ENCODE measurements at regions not wholly inside any gene's neighbourhood (a gene's known extent, or its start where the extent isn't known, plus 50 kb on each side); places are given as distances from the start of the nearest gene placed in this dataset.

DNA sequence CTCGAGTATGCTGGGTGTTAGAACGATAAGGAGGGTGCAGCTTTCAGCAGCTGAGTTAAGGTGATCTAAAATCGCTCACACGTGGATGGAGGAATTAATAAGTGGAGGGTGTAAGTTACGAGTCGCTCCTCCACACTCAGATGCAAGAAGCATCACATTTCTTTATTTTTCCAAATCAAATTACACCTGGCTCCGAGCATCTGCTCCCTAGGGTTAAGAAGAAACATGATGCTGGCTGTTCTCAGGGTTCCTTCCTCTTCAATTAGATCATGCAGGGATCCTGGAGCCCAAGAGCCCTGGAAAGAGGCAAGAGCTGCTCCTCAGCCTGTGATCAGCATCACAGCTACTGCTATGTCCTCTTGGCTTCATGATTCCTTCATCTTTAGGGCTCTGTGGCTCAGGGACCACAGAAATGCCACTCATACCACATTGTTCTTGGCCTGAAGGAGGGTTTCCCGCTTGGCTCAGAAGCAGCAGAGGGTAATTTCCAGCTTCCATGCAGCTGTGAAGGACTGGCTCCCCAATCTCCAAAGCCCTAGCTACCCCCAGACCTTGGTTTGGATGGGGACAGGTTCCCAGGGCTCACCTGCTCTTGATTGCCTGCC lies 235.9 kb upstream of the ZNF32 start:
- H3K27ac ChIP-seq (ENCODE audit: low read length), result no peak overlapping the region
- H3K4me3 ChIP-seq (ENCODE audit: low read length), result no peak overlapping the region
- H3K36me3 ChIP-seq (ENCODE audit: control insufficient read depth, insufficient read depth, low read length), result no peaks in the 10 kb centered on the region
- peaks cover 5% of the 10 kb centered on the region for H3K27me3 ChIP-seq (ENCODE audit: control insufficient read depth, insufficient read depth, low read length)
- H3K9me3 ChIP-seq (replicated peaks; ENCODE audit: control insufficient read depth, low read depth, low read length), result no peaks in the 10 kb centered on the region
- DNase-seq, result no peak
- WGBS (ENCODE audit: insufficient coverage), result 40% methylated on average over 3 of the region's 8 CpGs
- H3K4me1 ChIP-seq (ENCODE audit: control insufficient read depth, insufficient read depth, low read length), result peaks cover 4% of the 10 kb centered on the region

GRCh38 chr10:43882711-43883110 lies 234.0 kb upstream of the ZNF32 start:
- peak overlapping the region; percentile 15 for H3K27ac ChIP-seq (ENCODE audit: low read length)
- no peaks in the 10 kb centered on the region for H3K36me3 ChIP-seq (ENCODE audit: control insufficient read depth, insufficient read depth, low read length)
- WGBS (ENCODE audit: insufficient coverage), result 100% methylated on average over 1 of the region's 2 CpGs
- H3K9me3 ChIP-seq (replicated peaks; ENCODE audit: control insufficient read depth, low read depth, low read length), result no peaks in the 10 kb centered on the region
- H3K4me3 ChIP-seq (ENCODE audit: low read length), result no peak overlapping the region
- peak; percentile 55 for DNase-seq
- H3K27me3 ChIP-seq (ENCODE audit: control insufficient read depth, insufficient read depth, low read length), result peaks cover 5% of the 10 kb centered on the region
- peaks cover 11% of the 10 kb centered on the region for H3K4me1 ChIP-seq (ENCODE audit: control insufficient read depth, insufficient read depth, low read length)

- no peaks in the 10 kb centered on the region for H3K36me3 ChIP-seq (ENCODE audit: control insufficient read depth, insufficient read depth, low read length)
Observed at GRCh38 chr10:43881657-43882056, 233.0 kb upstream of the ZNF32 start.

GRCh38 chr10:43880160-43880559 lies 231.5 kb upstream of the ZNF32 start:
- Histone ChIP-seq H3K4me3 (ENCODE audit: low read length) (no peak overlapping the region), H3K4me1 (ENCODE audit: control insufficient read depth, insufficient read depth, low read length) (peaks cover 11% of the 10 kb centered on the region), H3K27ac (ENCODE audit: low read length) (no peak overlapping the region), H3K27me3 (ENCODE audit: control insufficient read depth, insufficient read depth, low read length) (peaks cover 3% of the 10 kb centered on the region), H3K36me3 (ENCODE audit: control insufficient read depth, insufficient read depth, low read length) (no peaks in the 10 kb centered on the region), H3K9me3 (replicated peaks; ENCODE audit: control insufficient read depth, low read depth, low read length) (no peaks in the 10 kb centered on the region)
- 35% methylated on average over 3 of the region's 8 CpGs for WGBS (ENCODE audit: insufficient coverage)
- DNase-seq, result no peak

More at GRCh38 chr10:43881657-43882056, 233.0 kb upstream of the ZNF32 start:
- H3K4me1 ChIP-seq (ENCODE audit: control insufficient read depth, insufficient read depth, low read length), result peaks cover 11% of the 10 kb centered on the region
- H3K4me3 ChIP-seq (ENCODE audit: low read length), result no peak overlapping the region
- H3K9me3 ChIP-seq (replicated peaks; ENCODE audit: control insufficient read depth, low read depth, low read length), result no peaks in the 10 kb centered on the region
- H3K27me3 ChIP-seq (ENCODE audit: control insufficient read depth, insufficient read depth, low read length), result peaks cover 5% of the 10 kb centered on the region
- no peak for DNase-seq
- 100% methylated on average over 1 of the region's 2 CpGs for WGBS (ENCODE audit: insufficient coverage)
- no peak overlapping the region for H3K27ac ChIP-seq (ENCODE audit: low read length)

GRCh38 chr10:43879742-43880141 lies 231.1 kb upstream of the ZNF32 start:
- no peaks in the 10 kb centered on the region for H3K36me3 ChIP-seq (ENCODE audit: control insufficient read depth, insufficient read depth, low read length)
- H3K4me3 ChIP-seq (ENCODE audit: low read length), result no peak overlapping the region
- no peaks in the 10 kb centered on the region for H3K9me3 ChIP-seq (replicated peaks; ENCODE audit: control insufficient read depth, low read depth, low read length)
- 70% methylated on average over 9 of the region's 12 CpGs for WGBS (ENCODE audit: insufficient coverage)
- H3K27ac ChIP-seq (ENCODE audit: low read length), result no peak overlapping the region
- H3K27me3 ChIP-seq (ENCODE audit: control insufficient read depth, insufficient read depth, low read length), result peaks cover 2% of the 10 kb centered on the region
- DNase-seq, result no peak
- H3K4me1 ChIP-seq (ENCODE audit: control insufficient read depth, insufficient read depth, low read length), result peaks cover 11% of the 10 kb centered on the region

- H3K9me3 ChIP-seq (replicated peaks; ENCODE audit: control insufficient read depth, low read depth, low read length), result no peaks in the 10 kb centered on the region
- H3K4me1 ChIP-seq (ENCODE audit: control insufficient read depth, insufficient read depth, low read length), result peaks cover 11% of the 10 kb centered on the region
- H3K27ac ChIP-seq (ENCODE audit: low read length), result no peak overlapping the region
- no peak overlapping the region for H3K4me3 ChIP-seq (ENCODE audit: low read length)
- no peaks in the 10 kb centered on the region for H3K27me3 ChIP-seq (ENCODE audit: control insufficient read depth, insufficient read depth, low read length)
- DNase-seq, result no peak
- H3K36me3 ChIP-seq (ENCODE audit: control insufficient read depth, insufficient read depth, low read length), result no peaks in the 10 kb centered on the region
- WGBS (ENCODE audit: insufficient coverage), result 79% methylated on average over 5 of the region's 7 CpGs
Observed at GRCh38 chr10:43879162-43879561, 230.5 kb upstream of the ZNF32 start.

GRCh38 chr10:43878386-43878785 lies 229.7 kb upstream of the ZNF32 start:
- WGBS (ENCODE audit: insufficient coverage), result 28% methylated on average over 8 of the region's 10 CpGs
- DNase-seq, result peak; percentile 41
- peak overlapping the region; percentile 42 for H3K27ac ChIP-seq (ENCODE audit: low read length)

DNA sequence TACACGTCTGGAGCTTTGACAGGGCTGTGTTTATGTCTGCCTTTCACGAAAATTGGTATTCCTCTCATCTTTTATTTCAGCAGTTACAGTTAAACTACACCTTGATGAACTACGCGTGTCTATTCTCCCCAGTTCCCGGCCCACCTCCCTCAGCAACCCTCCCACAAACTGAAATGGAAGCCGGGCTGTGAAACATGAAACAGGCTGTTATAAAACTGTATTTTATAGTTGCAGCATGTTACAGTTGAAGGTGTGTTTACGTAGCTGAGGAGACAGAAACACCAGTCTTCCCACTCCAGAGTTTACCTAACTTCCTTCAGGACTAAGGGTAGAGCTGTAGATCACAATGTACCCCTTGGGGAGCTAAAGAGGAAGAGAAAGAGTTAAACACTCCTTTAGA lies 228.3 kb upstream of the ZNF32 start:
- no peaks in the 10 kb centered on the region for H3K36me3 ChIP-seq (ENCODE audit: control insufficient read depth, insufficient read depth, low read length)
- H3K9me3 ChIP-seq (replicated peaks; ENCODE audit: control insufficient read depth, low read depth, low read length), result no peaks in the 10 kb centered on the region
- no peak for DNase-seq
- H3K4me1 ChIP-seq (ENCODE audit: control insufficient read depth, insufficient read depth, low read length), result peaks cover 8% of the 10 kb centered on the region
- H3K27ac ChIP-seq (ENCODE audit: low read length), result no peak overlapping the region
- H3K4me3 ChIP-seq (ENCODE audit: low read length), result no peak overlapping the region
- peaks cover 2% of the 10 kb centered on the region for H3K27me3 ChIP-seq (ENCODE audit: control insufficient read depth, insufficient read depth, low read length)
- WGBS (ENCODE audit: insufficient coverage), result 75% methylated on average over 2 of the region's 7 CpGs

More at GRCh38 chr10:43878386-43878785, 229.7 kb upstream of the ZNF32 start:
- no peaks in the 10 kb centered on the region for H3K9me3 ChIP-seq (replicated peaks; ENCODE audit: control insufficient read depth, low read depth, low read length)
- no peak overlapping the region for H3K4me3 ChIP-seq (ENCODE audit: low read length)
- peaks cover 11% of the 10 kb centered on the region for H3K4me1 ChIP-seq (ENCODE audit: control insufficient read depth, insufficient read depth, low read length)
- H3K36me3 ChIP-seq (ENCODE audit: control insufficient read depth, insufficient read depth, low read length), result no peaks in the 10 kb centered on the region
- peaks cover 1% of the 10 kb centered on the region for H3K27me3 ChIP-seq (ENCODE audit: control insufficient read depth, insufficient read depth, low read length)

GRCh38 chr10:43874984-43875383 lies 226.3 kb upstream of the ZNF32 start:
- Histone ChIP-seq H3K4me3 (ENCODE audit: low read length) (no peak overlapping the region), H3K36me3 (ENCODE audit: control insufficient read depth, insufficient read depth, low read length) (no peaks in the 10 kb centered on the region), H3K9me3 (replicated peaks; ENCODE audit: control insufficient read depth, low read depth, low read length) (no peaks in the 10 kb centered on the region), H3K27me3 (ENCODE audit: control insufficient read depth, insufficient read depth, low read length) (peaks cover 2% of the 10 kb centered on the region), H3K4me1 (ENCODE audit: control insufficient read depth, insufficient read depth, low read length) (peaks cover 17% of the 10 kb centered on the region), H3K27ac (ENCODE audit: low read length) (no peak overlapping the region)
- 59% methylated on average over 7 of the region's 10 CpGs for WGBS (ENCODE audit: insufficient coverage)
- no peak for DNase-seq

GRCh38 chr10:43873717-43874116 lies 225.0 kb upstream of the ZNF32 start:
- WGBS (ENCODE audit: insufficient coverage), result 70% methylated on average over 5 of the region's 5 CpGs
- Histone ChIP-seq H3K9me3 (replicated peaks; ENCODE audit: control insufficient read depth, low read depth, low read length) (no peaks in the 10 kb centered on the region), H3K27me3 (ENCODE audit: control insufficient read depth, insufficient read depth, low read length) (peaks cover 2% of the 10 kb centered on the region), H3K4me1 (ENCODE audit: control insufficient read depth, insufficient read depth, low read length) (peaks cover 23% of the 10 kb centered on the region), H3K36me3 (ENCODE audit: control insufficient read depth, insufficient read depth, low read length) (no peaks in the 10 kb centered on the region), H3K4me3 (ENCODE audit: low read length) (no peak overlapping the region), H3K27ac (ENCODE audit: low read length) (no peak overlapping the region)
- no peak for DNase-seq

- 87% methylated on average over 6 of the region's 6 CpGs for WGBS (ENCODE audit: insufficient coverage)
- peaks cover 2% of the 10 kb centered on the region for H3K27me3 ChIP-seq (ENCODE audit: control insufficient read depth, insufficient read depth, low read length)
- H3K4me3 ChIP-seq (ENCODE audit: low read length), result no peak overlapping the region
- H3K27ac ChIP-seq (ENCODE audit: low read length), result no peak overlapping the region
- no peaks in the 10 kb centered on the region for H3K9me3 ChIP-seq (replicated peaks; ENCODE audit: control insufficient read depth, low read depth, low read length)
- peaks cover 27% of the 10 kb centered on the region for H3K4me1 ChIP-seq (ENCODE audit: control insufficient read depth, insufficient read depth, low read length)
- no peak for DNase-seq
- H3K36me3 ChIP-seq (ENCODE audit: control insufficient read depth, insufficient read depth, low read length), result no peaks in the 10 kb centered on the region
Observed at GRCh38 chr10:43872644-43873043, 224.0 kb upstream of the ZNF32 start.

All from muscle of leg (tissue), 3 donors.